HEK293 (cell line): ENCODE measurements at regions not wholly inside any gene's neighbourhood (a gene's known extent, or its start where the extent isn't known, plus 50 kb on each side); places are given as distances from the start of the nearest gene placed in this dataset.

ENCODE experiments used
- CTCF ChIA-PET: fragments of 350-600 bp; formaldehyde crosslinking; extraction: SDS; loops from one replicate; lab custom pipeline; 2021; ENCODE audit warnings: antibody characterized with exemption; lab: Yijun Ruan, JAX
- POLR2A ChIA-PET: fragments of 300-600 bp; formaldehyde crosslinking; extraction: SDS; loops from one replicate; lab custom pipeline; 2020; ENCODE audit warnings: antibody characterized with exemption, inconsistent platforms; lab: Yijun Ruan, JAX
- H3K27ac ChIP-seq: fragments of 200-500 bp; sonication (Bioruptor generic); 2 replicates; pipeline ENCODE4 v1.5.1; 2014; ENCODE audit warnings: low read depth, low read length, control low read depth, inconsistent platforms; ENCODE audit errors: extremely low read depth
- H3K36me3 ChIP-seq, 2 experiments: fragments of 200-500 bp in 1 of 2; sonication (Bioruptor generic) in 1 of 2; 1 replicate in 1 of 2; 2 replicates in 1 of 2; pipeline ENCODE4 v1.5.1; 2014 to 2017; ENCODE audit warnings: inconsistent platforms in 2 of 2, low read length in 2 of 2; ENCODE audit not compliant: control insufficient read depth in 2 of 2, insufficient read depth in 1 of 2
- H3K4me1 ChIP-seq: fragments of 200-500 bp; sonication (Bioruptor generic); 2 replicates; pipeline ENCODE4 v1.5.1; 2014; ENCODE audit warnings: mild to moderate bottlenecking, low read length, inconsistent platforms; ENCODE audit not compliant: control insufficient read depth, insufficient read depth
- H3K4me3 ChIP-seq: 2 replicates; pipeline ENCODE4 v1.5.1; 2011; ENCODE audit warnings: low read depth, mild to moderate bottlenecking, control low read depth, low read length, moderate library complexity
- H3K9me3 ChIP-seq: fragments of 200-500 bp; sonication (Bioruptor generic); 2 replicates; pipeline ENCODE4 v1.5.1; 2014; ENCODE audit warnings: low read depth, low read length, inconsistent platforms; ENCODE audit not compliant: control insufficient read depth, insufficient read depth
- BCL11A ChIP-seq: fragments of 450-650 bp; formaldehyde crosslinking; IDR thresholded peaks from 2 replicates; pipeline ENCODE4 v1.5.1; 2016; ENCODE audit warnings: low read depth, missing biosample characterization, missing genetic modification characterization
- BCL11B ChIP-seq: fragments of 450-650 bp; formaldehyde crosslinking; IDR thresholded peaks from 2 replicates; pipeline ENCODE4 v1.5.1; 2016; ENCODE audit warnings: low read depth, missing biosample characterization, missing genetic modification characterization
- GLI4 ChIP-seq: fragments of 450-650 bp; formaldehyde crosslinking; IDR thresholded peaks from 2 replicates; pipeline ENCODE4 v1.5.1; 2016; ENCODE audit warnings: missing biosample characterization, missing genetic modification characterization
- HIC1 ChIP-seq: fragments of 450-650 bp; formaldehyde crosslinking; IDR thresholded peaks from 2 replicates; pipeline ENCODE4 v1.5.1; 2016; ENCODE audit warnings: missing biosample characterization, missing genetic modification characterization
- PRDM1 ChIP-seq: fragments of 450-650 bp; formaldehyde crosslinking; IDR thresholded peaks from 2 replicates; pipeline ENCODE4; 2016; ENCODE audit warnings: missing biosample characterization, missing genetic modification characterization
- ZBTB21 ChIP-seq: fragments of 450-650 bp; formaldehyde crosslinking; IDR thresholded peaks from 2 replicates; pipeline ENCODE4 v1.5.1; 2017; ENCODE audit warnings: missing biosample characterization, missing genetic modification characterization
- ZNF112 ChIP-seq: fragments of 450-650 bp; formaldehyde crosslinking; IDR thresholded peaks from 2 replicates; pipeline ENCODE4 v1.5.0; 2017; ENCODE audit warnings: missing biosample characterization, missing genetic modification characterization
- ZNF121 ChIP-seq: fragments of 450-650 bp; formaldehyde crosslinking; IDR thresholded peaks from 2 replicates; pipeline ENCODE4 v1.5.1; 2016; ENCODE audit warnings: missing biosample characterization, missing genetic modification characterization
- ZNF37A ChIP-seq: fragments of 450-650 bp; IDR thresholded peaks from 2 replicates; pipeline ENCODE4 v1.5.1; 2018; ENCODE audit warnings: missing biosample characterization, missing genetic modification characterization
- ZNF558 ChIP-seq: fragments of 450-650 bp; formaldehyde crosslinking; IDR thresholded peaks from 2 replicates; pipeline ENCODE4 v1.5.1; 2016; ENCODE audit warnings: missing biosample characterization, missing genetic modification characterization
- ZNF571 ChIP-seq: fragments of 450-650 bp; formaldehyde crosslinking; IDR thresholded peaks from 2 replicates; pipeline ENCODE4 v1.5.0; 2017; ENCODE audit warnings: missing biosample characterization, missing genetic modification characterization
- ZNF629 ChIP-seq: fragments of 450-650 bp; formaldehyde crosslinking; IDR thresholded peaks from 2 replicates; pipeline ENCODE4 v1.5.1; 2017; ENCODE audit warnings: missing biosample characterization, missing genetic modification characterization
- ZNF747 ChIP-seq: fragments of 450-650 bp; formaldehyde crosslinking; IDR thresholded peaks from 2 replicates; pipeline ENCODE4 v1.5.1; 2016; ENCODE audit warnings: missing biosample characterization, missing genetic modification characterization
- ZNF777 ChIP-seq: fragments of 450-650 bp; formaldehyde crosslinking; IDR thresholded peaks from 2 replicates; pipeline ENCODE4 v1.5.1; 2017; ENCODE audit warnings: missing biosample characterization, missing genetic modification characterization, borderline replicate concordance
- ZNF785 ChIP-seq: fragments of 450-650 bp; formaldehyde crosslinking; IDR thresholded peaks from 2 replicates; pipeline ENCODE4 v1.5.1; 2016; ENCODE audit warnings: missing biosample characterization, missing genetic modification characterization
- TF ChIP-seq, protein P1 (sequence below): fragments of 450-650 bp; formaldehyde crosslinking; IDR thresholded peaks from 2 replicates; pipeline ENCODE4 v1.5.1; 2016; ENCODE audit warnings: missing biosample characterization, missing genetic modification characterization
- TF ChIP-seq, protein P2 (sequence below): fragments of 450-650 bp; formaldehyde crosslinking; conservative IDR thresholded peaks from 2 replicates; pipeline ENCODE4 v1.5.1; 2016; ENCODE audit warnings: low read depth, missing biosample characterization, missing genetic modification characterization

GRCh38 chr1:68346188-68346808, 103.5 kb downstream of the RPE65 start (continued):
- TF ChIP-seq, protein P1, sequence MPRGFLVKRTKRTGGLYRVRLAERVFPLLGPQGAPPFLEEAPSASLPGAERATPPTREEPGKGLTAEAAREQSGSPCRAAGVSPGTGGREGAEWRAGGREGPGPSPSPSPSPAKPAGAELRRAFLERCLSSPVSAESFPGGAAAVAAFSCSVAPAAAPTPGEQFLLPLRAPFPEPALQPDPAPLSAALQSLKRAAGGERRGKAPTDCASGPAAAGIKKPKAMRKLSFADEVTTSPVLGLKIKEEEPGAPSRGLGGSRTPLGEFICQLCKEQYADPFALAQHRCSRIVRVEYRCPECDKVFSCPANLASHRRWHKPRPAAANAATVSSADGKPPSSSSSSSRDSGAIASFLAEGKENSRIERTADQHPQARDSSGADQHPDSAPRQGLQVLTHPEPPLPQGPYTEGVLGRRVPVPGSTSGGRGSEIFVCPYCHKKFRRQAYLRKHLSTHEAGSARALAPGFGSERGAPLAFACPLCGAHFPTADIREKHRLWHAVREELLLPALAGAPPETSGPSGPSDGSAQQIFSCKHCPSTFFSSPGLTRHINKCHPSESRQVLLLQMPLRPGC = no peak
- TF ChIP-seq ZNF558 = no peak
- no peak for TF ChIP-seq ZBTB21 (tag by site-specific recombination)
- TF ChIP-seq, protein P2, sequence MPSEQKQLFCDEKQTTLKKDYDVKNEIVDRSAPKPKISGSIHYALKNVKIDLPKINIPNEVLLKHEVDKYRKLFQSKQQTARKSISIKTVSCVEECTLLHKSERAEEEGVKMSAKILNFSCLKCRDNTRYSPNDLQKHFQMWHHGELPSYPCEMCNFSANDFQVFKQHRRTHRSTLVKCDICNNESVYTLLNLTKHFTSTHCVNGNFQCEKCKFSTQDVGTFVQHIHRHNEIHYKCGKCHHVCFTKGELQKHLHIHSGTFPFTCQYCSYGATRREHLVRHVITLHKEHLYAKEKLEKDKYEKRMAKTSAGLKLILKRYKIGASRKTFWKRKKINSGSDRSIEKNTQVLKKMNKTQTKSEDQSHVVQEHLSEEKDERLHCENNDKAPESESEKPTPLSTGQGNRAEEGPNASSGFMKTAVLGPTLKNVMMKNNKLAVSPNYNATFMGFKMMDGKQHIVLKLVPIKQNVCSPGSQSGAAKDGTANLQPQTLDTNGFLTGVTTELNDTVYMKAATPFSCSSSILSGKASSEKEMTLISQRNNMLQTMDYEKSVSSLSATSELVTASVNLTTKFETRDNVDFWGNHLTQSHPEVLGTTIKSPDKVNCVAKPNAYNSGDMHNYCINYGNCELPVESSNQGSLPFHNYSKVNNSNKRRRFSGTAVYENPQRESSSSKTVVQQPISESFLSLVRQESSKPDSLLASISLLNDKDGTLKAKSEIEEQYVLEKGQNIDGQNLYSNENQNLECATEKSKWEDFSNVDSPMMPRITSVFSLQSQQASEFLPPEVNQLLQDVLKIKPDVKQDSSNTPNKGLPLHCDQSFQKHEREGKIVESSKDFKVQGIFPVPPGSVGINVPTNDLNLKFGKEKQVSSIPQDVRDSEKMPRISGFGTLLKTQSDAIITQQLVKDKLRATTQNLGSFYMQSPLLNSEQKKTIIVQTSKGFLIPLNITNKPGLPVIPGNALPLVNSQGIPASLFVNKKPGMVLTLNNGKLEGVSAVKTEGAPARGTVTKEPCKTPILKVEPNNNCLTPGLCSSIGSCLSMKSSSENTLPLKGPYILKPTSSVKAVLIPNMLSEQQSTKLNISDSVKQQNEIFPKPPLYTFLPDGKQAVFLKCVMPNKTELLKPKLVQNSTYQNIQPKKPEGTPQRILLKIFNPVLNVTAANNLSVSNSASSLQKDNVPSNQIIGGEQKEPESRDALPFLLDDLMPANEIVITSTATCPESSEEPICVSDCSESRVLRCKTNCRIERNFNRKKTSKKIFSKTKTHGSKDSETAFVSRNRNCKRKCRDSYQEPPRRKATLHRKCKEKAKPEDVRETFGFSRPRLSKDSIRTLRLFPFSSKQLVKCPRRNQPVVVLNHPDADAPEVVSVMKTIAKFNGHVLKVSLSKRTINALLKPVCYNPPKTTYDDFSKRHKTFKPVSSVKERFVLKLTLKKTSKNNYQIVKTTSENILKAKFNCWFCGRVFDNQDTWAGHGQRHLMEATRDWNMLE (tag by site-specific recombination) = no peak
- TF ChIP-seq ZNF121 (tag by site-specific recombination) = no peak
- no peak for TF ChIP-seq HIC1 (tag by site-specific recombination)

DNA sequence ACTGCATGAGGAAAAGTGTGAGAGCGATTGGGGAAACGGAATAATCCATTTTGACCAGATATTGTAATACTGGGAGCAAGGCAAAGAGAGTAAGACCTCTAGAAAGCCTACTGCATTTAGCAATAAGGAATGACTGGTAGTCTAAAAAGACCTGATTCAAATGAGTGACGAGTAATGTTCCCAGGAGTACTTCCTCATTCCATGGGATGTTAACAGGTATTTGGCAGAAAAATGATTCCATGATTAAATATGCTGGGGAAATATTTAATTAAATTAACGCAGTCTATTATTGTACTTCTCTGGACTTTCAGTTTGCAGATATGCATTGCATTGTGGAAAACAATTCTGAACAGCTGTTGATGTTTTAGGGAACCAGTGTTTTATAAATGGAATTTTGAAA, 105.5 kb downstream of the RPE65 start:
- no peak overlapping the region for H3K27ac ChIP-seq
- H3K9me3 ChIP-seq = no peaks in the 10 kb centered on the region
- H3K4me3 ChIP-seq = no peak overlapping the region
- no peaks in the 10 kb centered on the region for H3K4me1 ChIP-seq
- CTCF ChIA-PET = interaction anchor here (0.6 to 12.1 kb wide), 7 partner anchors 18 to 1957 kb away, joined by 3 to 292 read pairs (median 5); partner anchors contain the start of gene WLS
- no peak for TF ChIP-seq ZNF785 (tag by site-specific recombination)
- no peak for TF ChIP-seq ZNF571 (tag by site-specific recombination)
- TF ChIP-seq ZNF112 (tag by site-specific recombination) = no peak
- no peak for TF ChIP-seq ZNF629 (tag by site-specific recombination)
- no peak for TF ChIP-seq GLI4 (tag by site-specific recombination)
- TF ChIP-seq ZNF37A (tag by site-specific recombination) = no peak
- no peak for TF ChIP-seq BCL11A
- no peak for TF ChIP-seq BCL11B (tag by site-specific recombination)
- TF ChIP-seq PRDM1 (tag by site-specific recombination) = no peak
- TF ChIP-seq, all 188 proteins: peak for 0
- H3K36me3 ChIP-seq = no peaks in the 10 kb centered on the region
- POLR2A ChIA-PET = no interaction called here

DNA sequence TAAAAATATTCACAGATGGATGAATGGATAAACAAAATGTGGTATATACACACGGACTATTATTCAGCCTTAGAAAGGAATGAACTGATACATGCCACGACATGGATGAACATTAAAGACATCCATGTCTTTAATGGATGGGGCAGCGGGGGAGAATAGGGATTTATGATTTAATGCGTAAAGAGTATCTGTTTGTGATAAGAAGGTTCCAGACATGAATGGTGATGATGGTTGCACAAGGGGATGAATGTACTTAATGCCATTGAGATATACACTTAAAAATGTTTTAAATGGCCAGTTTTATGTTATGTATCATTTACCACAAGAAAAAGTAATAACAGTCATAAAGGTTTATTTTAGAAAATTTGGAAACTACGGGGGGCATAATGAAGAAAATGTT, 108.6 kb upstream of the WLS start:
- no peak overlapping the region for H3K27ac ChIP-seq
- POLR2A ChIA-PET = no interaction called here
- no peaks in the 10 kb centered on the region for H3K4me1 ChIP-seq
- CTCF ChIA-PET = interaction anchor here (0.8 to 12.1 kb wide), 6 partner anchors 9 to 575 kb away, joined by 3 to 292 read pairs (median 5); no protein-coding TSS in a partner anchor
- H3K9me3 ChIP-seq = no peaks in the 10 kb centered on the region
- H3K36me3 ChIP-seq = no peaks in the 10 kb centered on the region
- TF ChIP-seq ZNF112 (tag by site-specific recombination) (no peak), ZNF747 (no peak), ZNF777 (no peak)
- no peak overlapping the region for H3K4me3 ChIP-seq
